K562 (cell line): ENCODE measurements at regions not wholly inside any gene's neighbourhood (a gene's known extent, or its start where the extent isn't known, plus 50 kb on each side); places are given as distances from the start of the nearest gene placed in this dataset.

ENCODE experiments used
- ATF1 ChIP-seq, 2 experiments: fragments of 450-650 bp in 1 of 2; IDR thresholded peaks; 2 replicates each; pipeline ENCODE4 v1.6.1; 2016; ENCODE audit warnings: missing compliant biosample characterization in 1 of 2, missing genetic modification characterization in 1 of 2
- BMI1 ChIP-seq: fragments of 150-350 bp; IDR thresholded peaks from 2 replicates; pipeline ENCODE4 v1.6.1; 2014; ENCODE audit warnings: low read length
- ETV1 ChIP-seq: fragments of 450-650 bp; conservative IDR thresholded peaks from 2 replicates; pipeline ENCODE4 v1.6.1; 2016; ENCODE audit warnings: missing genetic modification characterization, control low read depth, low read depth, missing compliant biosample characterization
- GATAD2B ChIP-seq: fragments of 450-650 bp; IDR thresholded peaks from 2 replicates; pipeline ENCODE4 v1.6.1; 2017; ENCODE audit warnings: mild to moderate bottlenecking, borderline replicate concordance
- GTF2E2 ChIP-seq: fragments of 200-800 bp; sonication (Bioruptor generic); IDR thresholded peaks from 2 replicates; pipeline ENCODE4 v1.6.1; 2016; ENCODE audit warnings: missing genetic modification characterization, missing compliant biosample characterization
- PYGO2 ChIP-seq: fragments of 450-650 bp; IDR thresholded peaks from 2 replicates; pipeline ENCODE4 v1.6.1; 2016; ENCODE audit warnings: mild to moderate bottlenecking, missing genetic modification characterization, moderate library complexity, missing compliant biosample characterization
- ZNF146 ChIP-seq: IDR thresholded peaks from one replicate; pipeline ENCODE4 v1.6.1; 2018; ENCODE audit warnings: missing compliant biosample characterization; ENCODE audit not compliant: unreplicated experiment
- ZNF324 ChIP-seq: fragments of 250-450 bp; sonication (Bioruptor Pico); IDR thresholded peaks from 2 replicates; pipeline ENCODE4 v1.4.0; 2020; ENCODE audit warnings: mild to moderate bottlenecking
- ZNF561 ChIP-seq: fragments of 450-650 bp; formaldehyde crosslinking; conservative IDR thresholded peaks from 2 replicates; pipeline ENCODE4 v1.4.0; 2020; ENCODE audit warnings: mild to moderate bottlenecking, moderate library complexity
- ZNF584 ChIP-seq: fragments of 200-800 bp; sonication (Bioruptor generic); IDR thresholded peaks from 2 replicates; pipeline ENCODE4 v1.6.1; 2016; ENCODE audit warnings: low read depth, mild to moderate bottlenecking, missing genetic modification characterization, missing compliant biosample characterization
- TF ChIP-seq, protein P1 (sequence below): fragments of 250-450 bp; sonication (Bioruptor Pico); IDR thresholded peaks from 2 replicates; pipeline ENCODE4 v1.5.0; 2021
- TF ChIP-seq, protein P2 (sequence below), 2 experiments: IDR thresholded peaks; 2 replicates each; pipeline ENCODE4 v1.6.1; 2011; ENCODE audit warnings: borderline replicate concordance in 1 of 2, control low read depth in 1 of 2, low read depth in 1 of 2, low read length in 1 of 2, mild to moderate bottlenecking in 1 of 2, mixed read lengths in 1 of 2, moderate library complexity in 1 of 2; ENCODE audit not compliant: insufficient read depth in 1 of 2, insufficient read length in 1 of 2, poor library complexity in 1 of 2, severe bottlenecking in 1 of 2; ENCODE audit errors: extremely low read depth in 1 of 2

GRCh38 chr4:181294421-181294820 lies 948.8 kb upstream of the TENM3 start (continued):
- TF ChIP-seq ZNF561 (CRISPR knock-in tag) (no peak), ETV1 (tag) (no peak), PYGO2 (tag) (no peak), ATF1 (CRISPR knock-in tag; IDR thresholded peaks at IDR 0.05) (no peak), ATF1 (tag; IDR thresholded peaks at IDR 0.05) (no peak), GTF2E2 (no peak), BMI1 (no peak), ZNF324 (CRISPR knock-in tag) (no peak), ZNF584 (CRISPR knock-in tag) (no peak), ZNF146 (CRISPR knock-in tag) (no peak), GATAD2B (no peak)
- TF ChIP-seq, protein P1, sequence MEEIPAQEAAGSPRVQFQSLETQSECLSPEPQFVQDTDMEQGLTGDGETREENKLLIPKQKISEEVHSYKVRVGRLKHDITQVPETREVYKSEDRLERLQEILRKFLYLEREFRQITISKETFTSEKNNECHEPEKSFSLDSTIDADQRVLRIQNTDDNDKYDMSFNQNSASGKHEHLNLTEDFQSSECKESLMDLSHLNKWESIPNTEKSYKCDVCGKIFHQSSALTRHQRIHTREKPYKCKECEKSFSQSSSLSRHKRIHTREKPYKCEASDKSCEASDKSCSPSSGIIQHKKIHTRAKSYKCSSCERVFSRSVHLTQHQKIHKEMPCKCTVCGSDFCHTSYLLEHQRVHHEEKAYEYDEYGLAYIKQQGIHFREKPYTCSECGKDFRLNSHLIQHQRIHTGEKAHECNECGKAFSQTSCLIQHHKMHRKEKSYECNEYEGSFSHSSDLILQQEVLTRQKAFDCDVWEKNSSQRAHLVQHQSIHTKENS: no peak
- TF ChIP-seq, protein P2, sequence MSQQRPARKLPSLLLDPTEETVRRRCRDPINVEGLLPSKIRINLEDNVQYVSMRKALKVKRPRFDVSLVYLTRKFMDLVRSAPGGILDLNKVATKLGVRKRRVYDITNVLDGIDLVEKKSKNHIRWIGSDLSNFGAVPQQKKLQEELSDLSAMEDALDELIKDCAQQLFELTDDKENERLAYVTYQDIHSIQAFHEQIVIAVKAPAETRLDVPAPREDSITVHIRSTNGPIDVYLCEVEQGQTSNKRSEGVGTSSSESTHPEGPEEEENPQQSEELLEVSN (IDR thresholded peaks at IDR 0.05; ENCODE audit: borderline replicate concordance in 1 of 2, extremely low read depth in 1 of 2, insufficient read depth in 1 of 2, insufficient read length in 1 of 2, low read depth in 1 of 2, low read length in 1 of 2, poor library complexity in 1 of 2, severe bottlenecking in 1 of 2): no peak
